ENCODE measurements at regions not wholly inside any gene's neighbourhood (a gene's known extent, or its start where the extent isn't known, plus 50 kb on each side); places are given as distances from the start of the nearest gene placed in this dataset.

- Histone ChIP-seq H3K56ac (replicated peaks; ENCODE audit: insufficient read length, low read depth, low read length) (no peak overlapping the region), H2BK5ac (ENCODE audit: low read depth, low read length) (no peak overlapping the region), H3K4me2 (ENCODE audit: insufficient read depth in 1 of 2, low read depth in 2 of 2, low read length in 2 of 2) (no peak overlapping the region), H2BK15ac (ENCODE audit: low read length) (no peak overlapping the region), H4K91ac (replicated peaks; ENCODE audit: insufficient read length, low read length) (no peak overlapping the region), H2AFZ (ENCODE audit: low read length) (no peak overlapping the region), H3K27ac (ENCODE audit: low read depth, low read length) (no peak overlapping the region), H3K23ac (ENCODE audit: insufficient read length) (no peak overlapping the region), H4K8ac (ENCODE audit: extremely low read depth, insufficient read depth, low read length) (no peak overlapping the region), H2BK20ac (ENCODE audit: low read length) (no peak overlapping the region), H3K23me2 (ENCODE audit: low read depth, low read length) (no peaks in the 10 kb centered on the region), H4K5ac (ENCODE audit: insufficient read length, low read depth, low read length) (no peak overlapping the region), H3K79me1 (ENCODE audit: low read depth, low read length) (no peaks in the 10 kb centered on the region), H3K36me3 (ENCODE audit: control insufficient read depth in 2 of 4, insufficient read depth in 4 of 4, low read length in 3 of 4) (no peaks in the 10 kb centered on the region), H3K14ac (ENCODE audit: insufficient read length) (no peak overlapping the region), H4K20me1 (replicated peaks in 1 of 2; ENCODE audit: control insufficient read depth in 1 of 2, insufficient read depth in 2 of 2, low read length in 2 of 2) (no peaks in the 10 kb centered on the region), H3K9ac (replicated peaks in 1 of 4; ENCODE audit: extremely low read depth in 1 of 4, low read depth in 3 of 4, low read length in 3 of 4) (no peak overlapping the region), H3K18ac (ENCODE audit: extremely low read depth, low read length) (no peak overlapping the region), H3K27me3 (replicated peaks in 1 of 4; ENCODE audit: control insufficient read depth in 3 of 4, extremely low read depth in 1 of 4, insufficient read depth in 3 of 4, low read length in 3 of 4) (no peaks in the 10 kb centered on the region), H2BK120ac (replicated peaks; ENCODE audit: low read depth, low read length) (no peak overlapping the region), H2BK12ac (ENCODE audit: low read depth, low read length) (no peak overlapping the region), H3K4me1 (replicated peaks in 1 of 4; ENCODE audit: control insufficient read depth in 3 of 4, insufficient read depth in 4 of 4, low read length in 3 of 4) (no peaks in the 10 kb centered on the region), H3K4me3 (ENCODE audit: extremely low read depth in 1 of 4, insufficient read depth in 2 of 4, low read depth in 3 of 4, low read length in 4 of 4) (no peak overlapping the region), H3K79me2 (ENCODE audit: control insufficient read depth in 1 of 2, insufficient read depth in 2 of 2, low read length in 2 of 2) (no peaks in the 10 kb centered on the region), H2AK5ac (ENCODE audit: low read depth, low read length) (no peak overlapping the region), H3K9me3 (ENCODE audit: insufficient read depth in 2 of 2, low read depth in 1 of 2, low read length in 1 of 2) (no peaks in the 10 kb centered on the region), H3K4ac (replicated peaks; ENCODE audit: insufficient read length, low read depth, low read length) (no peak overlapping the region)
- DNase-seq (ENCODE audit: low read depth in 1 of 2, low spot score in 2 of 2): no peak
- WGBS, 2 experiments (ENCODE audit: extremely low coverage in 1 of 2, insufficient coverage in 1 of 2, insufficient read length in 1 of 2, insufficient replicate concordance in 2 of 2, low coverage in 1 of 2, low lambda C conversion rate in 2 of 2, missing lambda C conversion rate in 1 of 2): 97% methylated on average over 7 of the region's 7 CpGs; no CpG with 5 or more reads in 1 of the 2 experiments
- POLR2A ChIA-PET (ENCODE audit: partially characterized antibody): no interaction called here
- CTCF ChIA-PET (ENCODE audit: partially characterized antibody): no interaction called here
- no peak for TF ChIP-seq MAFK (IDR thresholded peaks at IDR 0.05; ENCODE audit: low read depth, low read length)
- TF ChIP-seq BCL11A (IDR thresholded peaks at IDR 0.05; ENCODE audit: low read depth in 2 of 2, low read length in 2 of 2): no peak
- no peak for FAIRE-seq
These were observed 71.7 kb upstream of the ZNRF2 start for GRCh38 chr7:30212701-30213111.

All from H1 (cell line).